HCT116 (cell line): ENCODE measurements at regions not wholly inside any gene's neighbourhood (a gene's known extent, or its start where the extent isn't known, plus 50 kb on each side); places are given as distances from the start of the nearest gene placed in this dataset.

Experiments
- CEBPB ChIP-seq: IDR thresholded peaks from 2 replicates; pipeline ENCODE4 v1.6.1; 2012; ENCODE audit warnings: low read depth
- FOSL1 ChIP-seq: IDR thresholded peaks from 2 replicates; pipeline ENCODE4 v1.6.1; 2012; ENCODE audit warnings: low read depth
- POLR2A ChIP-seq: IDR thresholded peaks from 2 replicates; pipeline ENCODE4 v1.7.0; 2011; ENCODE audit warnings: borderline replicate concordance; ENCODE audit not compliant: insufficient read depth, insufficient read length; ENCODE audit errors: extremely low read depth
- SIN3A ChIP-seq: IDR thresholded peaks from 2 replicates; pipeline ENCODE4 v1.6.1; 2012; ENCODE audit warnings: low read depth
- TF ChIP-seq, protein P1 (sequence below): IDR thresholded peaks from 2 replicates; pipeline ENCODE4 v1.6.1; 2012
- TF ChIP-seq, protein P2 (sequence below), 3 experiments: fragments of 200-600 bp in 1 of 3; sonication (generic) in 1 of 3; IDR thresholded peaks in 2 of 3; conservative IDR thresholded peaks in 1 of 3; 2 replicates each; pipeline ENCODE4 v1.5.1; 2012 to 2017; ENCODE audit warnings: low read depth in 2 of 3, low read length in 2 of 3, antibody characterized with exemption in 1 of 3, borderline replicate concordance in 1 of 3, control low read depth in 1 of 3, mild to moderate bottlenecking in 1 of 3, mixed read lengths in 1 of 3, mixed run types in 1 of 3, moderate library complexity in 1 of 3; ENCODE audit not compliant: insufficient read depth in 1 of 3

DNA sequence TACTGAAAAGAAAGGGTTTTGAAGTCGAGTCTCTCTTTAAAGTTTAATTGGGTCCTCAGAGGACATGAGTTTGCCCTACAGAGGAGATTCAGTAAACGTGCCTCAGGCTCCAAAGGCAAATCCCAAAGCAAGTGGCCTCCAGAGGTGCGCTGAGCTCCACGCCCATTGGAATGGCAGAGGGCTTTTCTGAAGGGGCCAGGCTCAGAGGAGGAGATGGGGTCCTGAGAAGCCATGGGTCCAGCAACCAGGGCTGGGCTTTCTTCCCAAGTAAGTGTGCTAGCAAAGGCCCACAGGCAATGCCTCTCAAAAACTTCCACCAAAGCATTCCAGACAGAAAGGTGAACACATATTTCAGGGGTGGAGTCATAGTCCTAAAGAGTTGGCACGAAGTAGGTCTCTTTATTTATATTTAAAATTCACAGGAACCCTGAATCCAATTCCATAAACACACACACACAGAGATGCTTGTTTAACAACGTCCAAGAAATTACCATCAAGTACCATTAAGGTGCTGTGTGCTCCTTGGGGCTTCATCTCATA, 93.0 kb upstream of the SH3BP4 start:
- TF ChIP-seq, protein P1, sequence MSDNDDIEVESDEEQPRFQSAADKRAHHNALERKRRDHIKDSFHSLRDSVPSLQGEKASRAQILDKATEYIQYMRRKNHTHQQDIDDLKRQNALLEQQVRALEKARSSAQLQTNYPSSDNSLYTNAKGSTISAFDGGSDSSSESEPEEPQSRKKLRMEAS: no peak
- TF ChIP-seq FOSL1 (no peak), POLR2A (no peak), SIN3A (no peak), CEBPB (no peak)
- TF ChIP-seq, protein P2, sequence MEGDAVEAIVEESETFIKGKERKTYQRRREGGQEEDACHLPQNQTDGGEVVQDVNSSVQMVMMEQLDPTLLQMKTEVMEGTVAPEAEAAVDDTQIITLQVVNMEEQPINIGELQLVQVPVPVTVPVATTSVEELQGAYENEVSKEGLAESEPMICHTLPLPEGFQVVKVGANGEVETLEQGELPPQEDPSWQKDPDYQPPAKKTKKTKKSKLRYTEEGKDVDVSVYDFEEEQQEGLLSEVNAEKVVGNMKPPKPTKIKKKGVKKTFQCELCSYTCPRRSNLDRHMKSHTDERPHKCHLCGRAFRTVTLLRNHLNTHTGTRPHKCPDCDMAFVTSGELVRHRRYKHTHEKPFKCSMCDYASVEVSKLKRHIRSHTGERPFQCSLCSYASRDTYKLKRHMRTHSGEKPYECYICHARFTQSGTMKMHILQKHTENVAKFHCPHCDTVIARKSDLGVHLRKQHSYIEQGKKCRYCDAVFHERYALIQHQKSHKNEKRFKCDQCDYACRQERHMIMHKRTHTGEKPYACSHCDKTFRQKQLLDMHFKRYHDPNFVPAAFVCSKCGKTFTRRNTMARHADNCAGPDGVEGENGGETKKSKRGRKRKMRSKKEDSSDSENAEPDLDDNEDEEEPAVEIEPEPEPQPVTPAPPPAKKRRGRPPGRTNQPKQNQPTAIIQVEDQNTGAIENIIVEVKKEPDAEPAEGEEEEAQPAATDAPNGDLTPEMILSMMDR (IDR thresholded peaks at IDR 0.05 in 2 of 3, conservative IDR thresholded peaks at IDR 0.05 in 1 of 3; ENCODE audit: borderline replicate concordance in 1 of 3, insufficient read depth in 1 of 3, low read depth in 2 of 3, low read length in 2 of 3): no peak
